NCI-H1417 (cell line): ENCODE measurements at regions not wholly inside any gene's neighbourhood (a gene's known extent, or its start where the extent isn't known, plus 50 kb on each side); places are given as distances from the start of the nearest gene placed in this dataset.

ENCODE experiments used
- DNase-seq, 3 experiments: peaks; one replicate each; lab custom pipeline; 2025; lab: John Stamatoyannopoulos, UW

GRCh38 chr2:160632084-160632975, 138.7 kb upstream of the RBMS1 start:
- DNase-seq = no peak

- no peak for DNase-seq
Measured at GRCh38 chr2:160634436-160634835, 140.8 kb upstream of the RBMS1 start.

DNA sequence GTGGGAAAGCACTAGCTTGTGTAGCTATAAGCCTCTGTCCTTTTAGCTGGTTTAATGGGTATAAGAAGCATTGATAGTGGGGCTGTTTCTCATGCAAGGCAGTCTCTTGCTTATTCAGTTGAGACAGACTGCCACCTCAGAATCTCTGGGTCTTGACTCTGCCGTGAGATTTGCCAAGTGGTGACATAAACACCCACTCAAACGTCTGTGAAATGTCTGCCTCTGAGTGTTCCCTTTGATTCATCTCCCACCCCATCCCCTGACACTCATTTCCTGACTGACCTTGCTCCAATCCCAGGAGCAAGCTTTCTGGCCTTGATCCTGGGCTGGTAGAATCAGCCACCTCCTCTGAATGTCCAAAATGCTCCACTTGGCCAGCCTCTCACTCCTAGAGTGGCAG, 141.9 kb upstream of the RBMS1 start:
- no peak for DNase-seq

DNA sequence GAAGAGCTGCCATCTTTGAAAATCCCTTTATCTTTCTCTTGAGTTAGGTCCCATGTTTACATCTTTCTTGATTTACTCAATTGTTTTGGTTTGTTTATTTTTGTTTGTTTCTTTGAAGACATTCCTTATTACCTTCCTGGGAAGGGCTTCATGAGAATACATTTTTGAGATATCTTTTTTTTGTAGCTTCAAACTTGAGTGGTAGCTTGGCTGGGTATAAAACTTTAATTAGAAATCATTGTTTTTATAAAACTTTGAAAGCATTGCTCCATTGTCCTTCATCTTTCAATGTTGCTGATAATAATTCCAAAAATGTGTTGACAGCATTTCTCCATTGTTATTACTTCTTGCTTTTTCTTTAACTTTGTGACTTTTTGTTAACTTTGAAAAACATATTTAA, 145.9 kb upstream of the RBMS1 start:
- DNase-seq = no peak

- no peak for DNase-seq
Measured at GRCh38 chr2:160646684-160647444, 153.3 kb upstream of the RBMS1 start.

- no peak for DNase-seq
Measured at GRCh38 chr2:160647967-160648685, 154.5 kb upstream of the RBMS1 start.

GRCh38 chr2:160649698-160650097, 156.1 kb upstream of the RBMS1 start:
- no peak for DNase-seq

DNA sequence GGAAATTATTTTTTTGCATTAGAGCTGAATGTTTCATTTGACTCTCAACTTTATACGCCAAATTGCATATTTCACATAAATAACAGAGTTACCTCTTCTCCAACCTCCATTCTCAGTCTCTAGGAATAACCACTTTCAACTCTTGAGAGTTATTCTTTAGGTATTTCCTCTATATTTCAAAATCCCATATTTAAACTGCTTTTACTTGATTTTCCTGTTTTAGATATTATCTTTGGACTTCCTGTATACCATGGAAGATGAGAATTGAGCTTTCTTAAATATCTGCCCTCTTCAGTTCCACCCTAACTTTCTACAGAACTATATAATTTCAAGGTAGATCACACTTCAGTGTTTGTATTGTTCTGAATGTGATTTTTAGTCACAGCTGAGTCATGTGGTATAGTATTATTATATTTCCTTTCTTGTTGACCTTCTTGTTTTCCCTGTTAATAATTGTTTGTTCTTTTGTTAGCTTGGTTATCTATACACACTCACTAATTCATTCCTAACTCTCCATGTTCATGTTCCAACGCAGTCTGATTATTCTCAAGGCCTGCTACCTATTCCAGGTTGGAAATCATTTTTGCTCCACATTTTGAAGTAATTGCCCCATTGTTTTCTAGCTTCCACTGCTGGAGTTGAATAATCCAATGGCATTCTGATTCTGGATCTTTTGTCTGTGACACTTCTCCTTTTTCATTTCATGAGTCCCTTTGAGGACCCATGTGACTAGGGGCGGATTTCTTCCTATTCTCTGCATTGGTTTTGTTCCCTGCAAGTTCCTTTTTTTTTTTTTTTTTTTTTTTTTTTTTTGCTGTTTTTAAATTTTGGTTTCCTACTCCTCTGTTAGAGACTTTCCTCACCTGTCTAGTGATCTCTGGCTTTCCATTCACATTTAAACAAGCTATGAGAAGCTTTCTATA, 156.8 kb upstream of the RBMS1 start:
- DNase-seq = no peak

DNA sequence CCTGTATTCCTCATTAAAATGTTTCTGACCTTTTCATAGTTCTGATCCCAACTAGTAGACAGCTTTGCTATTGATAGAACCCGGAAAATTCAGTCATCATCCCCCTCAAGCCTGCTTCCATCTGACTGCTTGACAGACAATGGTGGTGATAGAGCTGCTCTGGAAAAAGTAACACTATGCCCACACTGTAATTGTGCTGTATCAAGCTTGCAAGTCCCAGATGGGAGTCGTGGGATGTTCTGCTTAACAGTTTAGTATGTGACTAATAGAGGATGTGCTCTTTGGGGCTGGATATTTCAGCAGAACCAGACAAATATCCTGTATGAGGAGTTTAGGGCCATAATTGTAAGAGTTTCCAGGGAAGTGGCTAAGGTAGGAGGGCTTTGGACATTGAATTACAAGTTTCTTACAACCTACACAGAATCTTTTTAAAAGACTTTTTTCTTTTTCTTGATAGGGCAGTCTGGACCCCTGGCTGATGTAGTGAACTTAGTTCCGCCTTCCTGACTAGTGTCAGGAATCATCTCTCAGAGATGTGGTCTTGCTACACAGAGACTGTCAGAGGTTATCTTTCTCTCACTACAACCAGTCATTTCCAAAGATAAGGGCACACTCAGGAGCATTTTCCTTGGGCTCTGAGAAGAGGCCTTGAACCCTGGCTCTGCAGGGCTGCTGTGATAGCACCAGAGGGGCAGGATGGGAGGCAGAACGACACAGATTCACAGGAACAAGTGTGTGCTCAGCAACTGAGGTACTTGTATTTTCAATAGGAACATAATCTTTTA, 158.0 kb upstream of the RBMS1 start:
- DNase-seq = no peak

DNA sequence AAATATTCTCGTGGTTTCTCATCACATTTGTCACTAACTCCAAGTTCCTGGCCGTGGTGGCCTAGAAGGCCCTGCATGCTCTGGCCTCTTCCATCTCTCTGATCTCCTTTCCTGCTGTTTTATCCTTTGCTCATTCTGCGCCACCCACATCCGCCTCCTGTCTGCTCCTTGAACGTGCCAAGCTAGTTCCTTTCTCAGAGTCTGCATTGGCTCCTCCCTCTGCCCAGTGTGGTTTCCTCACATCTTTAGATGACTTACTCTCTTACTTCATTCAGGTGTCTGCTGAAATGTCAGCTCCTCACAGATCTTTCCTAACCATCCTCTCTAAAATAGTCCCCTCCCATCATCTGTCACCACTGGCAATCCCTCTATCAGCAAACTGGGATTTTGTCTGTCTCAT, 158.6 kb upstream of the RBMS1 start:
- DNase-seq = no peak

DNA sequence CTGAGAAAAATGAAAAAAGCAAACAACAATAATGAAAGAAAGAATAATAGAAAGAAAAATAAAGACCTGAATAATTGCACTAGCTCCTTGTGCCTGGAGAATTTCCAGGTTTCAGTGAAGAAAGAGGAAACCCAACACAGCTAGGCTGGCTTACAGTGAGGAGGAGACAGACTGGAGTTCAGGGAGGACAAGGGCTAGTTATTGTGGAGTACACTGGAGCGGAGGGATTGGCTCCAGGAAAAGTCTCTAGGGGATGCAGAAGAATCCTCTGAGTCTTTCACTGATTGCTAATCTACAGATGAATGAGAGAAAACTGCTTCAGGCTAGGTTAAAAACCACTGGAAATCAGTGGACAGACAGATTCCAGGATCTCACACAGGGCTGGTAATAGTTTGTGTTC, 163.6 kb upstream of the RBMS1 start:
- DNase-seq = no peak

- DNase-seq = no peak
Measured at GRCh38 chr2:160658851-160659250, 165.2 kb upstream of the RBMS1 start.

DNA sequence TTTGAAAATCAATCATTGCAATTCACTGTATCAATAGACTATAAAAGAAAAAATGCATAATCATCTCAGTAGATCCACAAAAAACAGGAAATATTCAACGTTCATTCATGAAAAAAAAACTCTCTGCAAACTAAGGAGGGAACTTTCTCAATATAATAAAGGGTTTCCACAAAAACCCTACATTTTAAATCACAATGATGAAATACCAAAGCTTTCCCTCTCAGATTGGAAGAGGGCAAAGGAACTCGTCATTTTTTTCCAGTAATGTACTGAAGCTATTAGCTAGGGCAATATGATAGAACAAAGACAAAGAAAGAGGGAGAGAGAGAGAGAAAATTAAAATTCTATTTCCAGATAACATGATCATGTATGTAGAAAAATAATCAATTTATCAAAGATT, 167.1 kb upstream of the RBMS1 start:
- no peak for DNase-seq

- DNase-seq = no peak
Measured at GRCh38 chr2:160664603-160665140, 171.1 kb upstream of the RBMS1 start.

DNA sequence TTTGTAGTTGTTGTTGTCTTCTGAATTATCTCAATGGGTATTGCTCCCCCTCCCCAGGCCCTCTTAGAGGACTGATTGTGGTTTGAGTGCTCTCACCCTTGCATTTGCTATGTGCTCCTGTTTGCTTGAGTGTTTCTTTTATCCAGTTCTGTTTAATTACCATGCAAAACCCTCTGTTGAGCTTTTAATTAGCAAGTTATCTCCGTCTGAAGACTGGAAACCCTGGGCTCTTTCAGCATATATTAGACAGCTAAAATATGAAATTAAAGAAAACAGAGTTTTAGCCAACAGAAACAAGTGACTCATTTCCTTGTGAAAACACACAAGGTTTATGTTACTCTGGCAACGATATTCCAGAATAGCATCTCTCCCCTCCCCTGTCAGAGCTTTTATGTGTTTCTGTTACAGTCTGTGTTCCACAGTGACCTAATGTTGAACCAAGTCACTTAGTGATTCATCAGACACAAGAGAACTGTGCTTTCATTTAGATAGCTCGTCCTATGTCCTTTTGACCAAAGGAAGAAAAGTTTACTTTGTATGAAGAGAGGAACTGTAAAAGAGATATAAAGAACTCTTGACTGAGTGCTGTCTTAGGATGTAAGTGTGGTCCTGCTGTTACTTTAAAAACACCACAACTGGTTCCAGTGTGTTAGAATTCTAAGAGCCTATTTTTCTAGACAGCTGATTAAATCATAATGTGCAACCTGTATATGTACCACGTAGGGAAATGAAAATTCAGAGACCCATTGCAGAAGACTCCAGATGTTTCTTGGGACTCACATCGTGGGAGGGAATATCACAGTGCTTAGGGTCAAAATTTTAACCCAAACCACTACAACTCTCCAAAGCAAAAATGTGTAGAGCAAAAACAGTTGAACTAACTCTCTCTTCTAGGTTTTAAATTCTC, 172.8 kb upstream of the RBMS1 start:
- peak; percentile 2 to 60 (median 57) for DNase-seq

GRCh38 chr2:160667811-160668210, 174.2 kb upstream of the RBMS1 start:
- DNase-seq = no peak

DNA sequence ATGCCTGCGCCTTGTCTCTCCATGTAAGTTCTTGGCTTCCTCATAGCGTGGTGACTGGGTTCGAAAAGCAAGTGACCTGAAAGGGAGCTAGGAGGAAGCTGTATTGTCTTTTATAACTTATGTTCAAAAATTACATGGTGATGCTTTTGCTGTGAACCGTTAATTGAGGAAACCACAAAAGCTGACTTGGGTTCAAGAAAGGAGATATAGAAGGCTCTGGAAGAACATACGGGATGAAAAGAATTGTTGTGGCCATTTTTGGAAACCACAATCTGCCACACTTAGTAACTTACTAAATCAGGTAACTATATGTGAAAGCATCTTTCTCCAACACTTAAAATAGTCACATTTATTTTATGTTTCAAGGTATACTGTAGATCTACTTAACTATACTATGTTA, 177.0 kb upstream of the RBMS1 start:
- DNase-seq = no peak

DNA sequence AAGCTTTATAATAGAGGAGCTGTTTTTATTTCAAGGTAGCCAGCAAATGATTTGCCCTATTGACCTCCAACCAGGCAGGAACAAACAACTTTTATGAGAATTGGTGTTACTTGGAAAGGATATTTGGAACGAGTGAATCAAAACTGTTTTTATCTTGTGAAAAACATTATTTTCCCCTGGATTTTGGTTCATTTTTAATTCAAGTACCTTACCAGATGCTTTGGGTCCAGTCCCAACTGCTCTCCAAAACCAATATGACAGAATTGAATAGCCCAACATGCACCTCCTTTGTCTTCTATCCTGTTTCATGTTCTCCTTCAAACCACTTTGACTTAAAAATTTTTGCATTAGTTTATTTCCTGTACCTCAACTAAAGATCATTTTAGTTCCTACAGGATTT, 178.6 kb upstream of the RBMS1 start:
- DNase-seq = no peak

DNA sequence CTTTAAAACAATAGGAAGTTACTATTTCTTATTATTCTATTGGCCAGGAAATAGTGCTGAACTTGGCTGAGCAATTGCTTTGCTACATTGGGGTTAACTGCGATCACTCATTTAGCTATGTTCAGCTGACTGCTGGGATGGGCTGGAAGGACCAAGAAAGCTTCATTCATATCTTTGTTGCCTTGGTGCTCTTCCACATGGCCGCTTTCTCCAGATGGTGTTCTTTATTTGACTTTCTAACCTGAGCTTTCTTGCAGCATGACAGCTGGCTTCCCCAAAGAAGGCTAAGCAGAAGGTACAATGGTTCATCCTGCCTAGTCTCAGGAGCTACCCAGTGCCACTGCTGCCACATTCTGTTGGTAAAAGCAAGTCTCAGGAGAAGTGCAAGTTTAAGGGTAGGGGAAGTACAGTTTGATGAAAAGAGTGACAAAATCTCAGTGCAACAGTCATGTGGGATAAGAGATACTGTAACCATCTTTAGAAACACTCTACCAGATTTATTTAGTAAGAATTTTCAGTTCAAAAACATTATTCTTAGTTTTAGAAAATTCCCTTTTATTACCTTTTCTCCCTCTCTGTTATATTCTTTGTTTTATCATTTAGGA, 180.6 kb upstream of the RBMS1 start:
- DNase-seq = no peak
